ENCODE measurements at regions not wholly inside any gene's neighbourhood (a gene's known extent, or its start where the extent isn't known, plus 50 kb on each side); places are given as distances from the start of the nearest gene placed in this dataset.

GRCh38 chr5:120789918-120790317 is 325.8 kb downstream of the PRR16 start:
- ChIA-PET POLR2A (no interaction called here), CTCF (no interaction called here), RAD21 (ENCODE audit: low non-redundant PET in 1 of 2, low total read pairs in 2 of 2, uncharacterized antibody in 2 of 2, unreplicated experiment in 2 of 2) (no interaction called here)
- no TSS peak for BruUV-seq (replicated peaks)
- Histone ChIP-seq H3K4me3 (replicated peaks in 1 of 2; ENCODE audit: low read depth in 1 of 2, low read length in 2 of 2) (no peak overlapping the region), H2AFZ (ENCODE audit: low read depth, low read length, poor library complexity, severe bottlenecking) (no peak overlapping the region), H3K36me3 (ENCODE audit: control insufficient read depth in 1 of 2, insufficient read depth in 2 of 2, low read length in 2 of 2) (no peaks in the 10 kb centered on the region), H3K9me2 (ENCODE audit: insufficient read depth) (no peaks in the 10 kb centered on the region), H3K79me2 (ENCODE audit: insufficient read depth, low read length) (no peaks in the 10 kb centered on the region), H3K9me3 (ENCODE audit: control insufficient read depth in 1 of 2, insufficient read depth in 1 of 2, low read depth in 1 of 2, low read length in 2 of 2) (no peaks in the 10 kb centered on the region), H3K9ac (ENCODE audit: low read length) (no peak overlapping the region), H4K20me1 (ENCODE audit: insufficient read depth) (no peaks in the 10 kb centered on the region; the same call in 1 of the 2 replicates), H3K27me3 (ENCODE audit: insufficient read depth, low read length) (no peaks in the 10 kb centered on the region), H3K4me2 (ENCODE audit: low read length) (no peak overlapping the region), H3K4me1 (ENCODE audit: control insufficient read depth in 1 of 2, insufficient read depth in 2 of 2, low read length in 2 of 2) (no peaks in the 10 kb centered on the region), H3K27ac (ENCODE audit: low read depth, low read length) (no peak overlapping the region)
- TF ChIP-seq POLR2A (IDR thresholded peaks at IDR 0.05; ENCODE audit: borderline replicate concordance, extremely low read depth, insufficient read depth, insufficient read length): no peak
- no peak for TF ChIP-seq JUND (IDR thresholded peaks at IDR 0.05)
- no peak for TF ChIP-seq EZH2 (IDR thresholded peaks at IDR 0.05)
- no peak for TF ChIP-seq SP1 (IDR thresholded peaks at IDR 0.05; ENCODE audit: low read depth)
- TF ChIP-seq CEBPB (IDR thresholded peaks at IDR 0.05; ENCODE audit: low read depth): no peak
- TF ChIP-seq YY1 (IDR thresholded peaks at IDR 0.05; ENCODE audit: extremely low read depth, insufficient replicate concordance, low read depth, low read length): no peak
- TF ChIP-seq FOSL1 (IDR thresholded peaks at IDR 0.05; ENCODE audit: low read depth): no peak
- TF ChIP-seq MAX (IDR thresholded peaks at IDR 0.05): no peak
- TF ChIP-seq ZBTB33 (IDR thresholded peaks at IDR 0.05; ENCODE audit: extremely low read depth, insufficient replicate concordance, low read length): no peak
- no peak for TF ChIP-seq RAD21 (IDR thresholded peaks at IDR 0.05; ENCODE audit: low read depth)
- no peak for TF ChIP-seq REST (IDR thresholded peaks at IDR 0.05; ENCODE audit: low read depth)
- TF ChIP-seq EZH2phosphoT487 (IDR thresholded peaks at IDR 0.05; ENCODE audit: borderline replicate concordance): no peak
- TF ChIP-seq SIN3A (IDR thresholded peaks at IDR 0.05; ENCODE audit: low read depth): no peak
- TF ChIP-seq CTCF (IDR thresholded peaks at IDR 0.05 in 2 of 3, conservative IDR thresholded peaks at IDR 0.05 in 1 of 3; ENCODE audit: borderline replicate concordance in 1 of 3, insufficient read depth in 1 of 3, low read depth in 2 of 3, low read length in 2 of 3): no peak
- TF ChIP-seq ELF1 (IDR thresholded peaks at IDR 0.05; ENCODE audit: borderline replicate concordance, low read depth): no peak
- no peak for TF ChIP-seq SRF (IDR thresholded peaks at IDR 0.05; ENCODE audit: low read depth)
- TF ChIP-seq EGR1 (IDR thresholded peaks at IDR 0.05; ENCODE audit: low read depth): no peak
- TF ChIP-seq ZFX (IDR thresholded peaks at IDR 0.05): no peak
- ATAC-seq: no peak
- DNase-seq (ENCODE audit: low read depth, low spot score): no peak
- intact Hi-C loops (cut with micrococcal nuclease): no loop called here

All from HCT116 (cell line).